HG03159 (cell line): ENCODE measurements at regions not wholly inside any gene's neighbourhood (a gene's known extent, or its start where the extent isn't known, plus 50 kb on each side); places are given as distances from the start of the nearest gene placed in this dataset.
A peak's percentile ranks its signal among the peaks of the same experiment; 100 is the strongest.

Source experiments
- ATAC-seq: cut with Tn5 transposase; IDR thresholded peaks from one replicate; pipeline ENCODE4 v1.9.1; 2021; ENCODE audit warnings: mild to moderate bottlenecking, moderate library complexity; ENCODE audit not compliant: unreplicated experiment

- ATAC-seq: peak; percentile 76
Observed at GRCh38 chr5:57338068-57338867, 144.3 kb downstream of the ACTBL2 start.

- no peak for ATAC-seq
Observed at GRCh38 chr5:57335092-57335660, 147.4 kb downstream of the ACTBL2 start.

- ATAC-seq: no peak
Observed at GRCh38 chr5:57334475-57334874, 148.1 kb downstream of the ACTBL2 start.

- no peak for ATAC-seq
Observed at GRCh38 chr5:57332361-57332760, 150.2 kb downstream of the ACTBL2 start.

- ATAC-seq: no peak
Observed at GRCh38 chr5:57327561-57328367, 153.9 kb downstream of the GPBP1 start.

- no peak for ATAC-seq
Observed at GRCh38 chr5:57325678-57326397, 152.0 kb downstream of the GPBP1 start.

- ATAC-seq: no peak
Observed at GRCh38 chr5:57324861-57325260, 151.0 kb downstream of the GPBP1 start.

- ATAC-seq: no peak
Observed at GRCh38 chr5:57324181-57324580, 150.3 kb downstream of the GPBP1 start.

GRCh38 chr5:57320582-57320981 lies 146.7 kb downstream of the GPBP1 start:
- no peak for ATAC-seq

GRCh38 chr5:57319628-57320027 lies 145.8 kb downstream of the GPBP1 start:
- ATAC-seq: no peak

GRCh38 chr5:57318251-57318650 lies 144.4 kb downstream of the GPBP1 start:
- ATAC-seq: no peak

- no peak for ATAC-seq
Observed at GRCh38 chr5:57317341-57317740, 143.5 kb downstream of the GPBP1 start.

GRCh38 chr5:57316798-57317327 lies 143.0 kb downstream of the GPBP1 start:
- ATAC-seq: no peak

- ATAC-seq: no peak
Observed at GRCh38 chr5:57315941-57316340, 142.1 kb downstream of the GPBP1 start.
